ENCODE measurements at regions not wholly inside any gene's neighbourhood (a gene's known extent, or its start where the extent isn't known, plus 50 kb on each side); places are given as distances from the start of the nearest gene placed in this dataset.

DNA sequence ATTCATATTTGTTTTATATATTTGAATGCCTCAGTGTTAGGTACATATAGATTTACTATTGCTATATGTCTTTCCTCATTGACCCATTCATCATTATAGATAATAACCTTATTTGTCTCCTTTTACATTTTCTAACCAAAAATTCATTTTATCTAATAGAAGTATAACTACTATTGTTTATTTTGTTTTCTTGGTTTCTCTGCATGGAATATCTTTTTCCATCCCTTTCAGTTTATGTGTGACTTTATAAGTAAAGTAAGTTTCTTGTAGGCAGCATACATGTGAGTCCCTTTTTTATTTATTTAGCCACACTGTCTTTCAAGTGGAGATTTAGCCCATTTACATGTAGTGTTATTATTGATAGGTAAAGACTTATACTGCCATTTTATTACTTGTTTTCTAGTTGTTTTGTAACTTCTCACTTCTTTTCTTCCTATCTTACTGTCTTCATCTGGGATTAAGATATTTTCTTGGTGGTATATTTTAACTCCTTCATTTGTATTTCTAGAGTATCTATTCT is 572.0 kb upstream of the MAN1A1 start:
- no peak overlapping the region for H3K4me2 ChIP-seq (ENCODE audit: extremely low read depth, insufficient read depth, low read length)
- H4K20me1 ChIP-seq (ENCODE audit: control insufficient read depth, extremely low read depth, insufficient read depth, low read length) = no peaks in the 10 kb centered on the region
- H3K36me3 ChIP-seq (ENCODE audit: control insufficient read depth, insufficient read depth, low read length) = no peaks in the 10 kb centered on the region
- no peaks in the 10 kb centered on the region for H3K79me2 ChIP-seq (ENCODE audit: control insufficient read depth, insufficient read depth, low read length)
- no peak overlapping the region for H3K9ac ChIP-seq (ENCODE audit: insufficient read depth, low read length)
- H3K27ac ChIP-seq (ENCODE audit: insufficient read depth, low read length) = no peak overlapping the region
- no peaks in the 10 kb centered on the region for H3K4me1 ChIP-seq (ENCODE audit: control insufficient read depth, extremely low read depth, insufficient read depth, low read length)
- TF ChIP-seq, protein P1, sequence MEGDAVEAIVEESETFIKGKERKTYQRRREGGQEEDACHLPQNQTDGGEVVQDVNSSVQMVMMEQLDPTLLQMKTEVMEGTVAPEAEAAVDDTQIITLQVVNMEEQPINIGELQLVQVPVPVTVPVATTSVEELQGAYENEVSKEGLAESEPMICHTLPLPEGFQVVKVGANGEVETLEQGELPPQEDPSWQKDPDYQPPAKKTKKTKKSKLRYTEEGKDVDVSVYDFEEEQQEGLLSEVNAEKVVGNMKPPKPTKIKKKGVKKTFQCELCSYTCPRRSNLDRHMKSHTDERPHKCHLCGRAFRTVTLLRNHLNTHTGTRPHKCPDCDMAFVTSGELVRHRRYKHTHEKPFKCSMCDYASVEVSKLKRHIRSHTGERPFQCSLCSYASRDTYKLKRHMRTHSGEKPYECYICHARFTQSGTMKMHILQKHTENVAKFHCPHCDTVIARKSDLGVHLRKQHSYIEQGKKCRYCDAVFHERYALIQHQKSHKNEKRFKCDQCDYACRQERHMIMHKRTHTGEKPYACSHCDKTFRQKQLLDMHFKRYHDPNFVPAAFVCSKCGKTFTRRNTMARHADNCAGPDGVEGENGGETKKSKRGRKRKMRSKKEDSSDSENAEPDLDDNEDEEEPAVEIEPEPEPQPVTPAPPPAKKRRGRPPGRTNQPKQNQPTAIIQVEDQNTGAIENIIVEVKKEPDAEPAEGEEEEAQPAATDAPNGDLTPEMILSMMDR (conservative IDR thresholded peaks at IDR 0.05 in 1 of 2, IDR thresholded peaks at IDR 0.05 in 1 of 2; ENCODE audit: low read depth in 1 of 2, low read length in 2 of 2) = no peak
- TF ChIP-seq EZH2 (IDR thresholded peaks at IDR 0.05; ENCODE audit: low read length, missing control alignments) = no peak
- no peaks in the 10 kb centered on the region for H3K27me3 ChIP-seq (ENCODE audit: control insufficient read depth, insufficient read depth, low read length)
- no peaks in the 10 kb centered on the region for H3K9me3 ChIP-seq (ENCODE audit: control insufficient read depth, insufficient read depth, low read depth, low read length)
- DNase-seq (ENCODE audit: low read depth in 2 of 2) = no peak
- no peak overlapping the region for H3K4me3 ChIP-seq (replicated peaks in 1 of 4; ENCODE audit: control extremely low read depth in 1 of 4, insufficient read depth in 1 of 4, low read depth in 3 of 4, low read length in 4 of 4)
- no peak overlapping the region for H2AFZ ChIP-seq (ENCODE audit: low read length)

DNA sequence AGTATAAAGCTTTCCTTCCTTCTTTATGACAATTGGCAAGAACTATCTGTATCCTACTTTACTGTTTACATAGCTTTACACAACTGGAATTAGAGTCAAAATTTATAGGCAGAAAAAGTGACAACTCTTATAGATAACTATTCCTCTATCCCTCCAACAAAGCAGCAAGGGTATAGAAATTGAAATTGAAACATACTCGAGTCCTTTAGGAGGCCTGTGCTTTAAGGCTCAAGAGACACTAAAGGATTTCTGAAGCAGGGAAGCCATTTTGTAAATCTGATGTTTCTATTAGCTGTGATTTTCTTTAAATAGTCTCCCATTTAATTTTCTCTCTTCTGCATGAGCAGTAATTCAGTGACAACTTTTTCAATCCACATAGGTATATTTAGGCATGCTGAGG is 567.6 kb upstream of the MAN1A1 start:
- Histone ChIP-seq H3K27me3 (ENCODE audit: control insufficient read depth, insufficient read depth, low read length) (no peaks in the 10 kb centered on the region), H3K27ac (ENCODE audit: insufficient read depth, low read length) (no peak overlapping the region), H3K9me3 (ENCODE audit: control insufficient read depth, insufficient read depth, low read depth, low read length) (no peaks in the 10 kb centered on the region), H3K36me3 (ENCODE audit: control insufficient read depth, insufficient read depth, low read length) (no peaks in the 10 kb centered on the region), H4K20me1 (ENCODE audit: control insufficient read depth, extremely low read depth, insufficient read depth, low read length) (no peaks in the 10 kb centered on the region), H3K79me2 (ENCODE audit: control insufficient read depth, insufficient read depth, low read length) (no peaks in the 10 kb centered on the region), H2AFZ (ENCODE audit: low read length) (no peak overlapping the region), H3K9ac (ENCODE audit: insufficient read depth, low read length) (no peak overlapping the region), H3K4me3 (replicated peaks in 1 of 4; ENCODE audit: control extremely low read depth in 1 of 4, insufficient read depth in 1 of 4, low read depth in 3 of 4, low read length in 4 of 4) (no peak overlapping the region), H3K4me2 (ENCODE audit: extremely low read depth, insufficient read depth, low read length) (no peak overlapping the region), H3K4me1 (ENCODE audit: control insufficient read depth, extremely low read depth, insufficient read depth, low read length) (no peaks in the 10 kb centered on the region)
- TF ChIP-seq, protein P1 (conservative IDR thresholded peaks at IDR 0.05 in 1 of 2, IDR thresholded peaks at IDR 0.05 in 1 of 2; ENCODE audit: low read depth in 1 of 2, low read length in 2 of 2) = no peak
- no peak for TF ChIP-seq EZH2 (IDR thresholded peaks at IDR 0.05; ENCODE audit: low read length, missing control alignments)
- no peak for DNase-seq (ENCODE audit: low read depth in 2 of 2)

DNA sequence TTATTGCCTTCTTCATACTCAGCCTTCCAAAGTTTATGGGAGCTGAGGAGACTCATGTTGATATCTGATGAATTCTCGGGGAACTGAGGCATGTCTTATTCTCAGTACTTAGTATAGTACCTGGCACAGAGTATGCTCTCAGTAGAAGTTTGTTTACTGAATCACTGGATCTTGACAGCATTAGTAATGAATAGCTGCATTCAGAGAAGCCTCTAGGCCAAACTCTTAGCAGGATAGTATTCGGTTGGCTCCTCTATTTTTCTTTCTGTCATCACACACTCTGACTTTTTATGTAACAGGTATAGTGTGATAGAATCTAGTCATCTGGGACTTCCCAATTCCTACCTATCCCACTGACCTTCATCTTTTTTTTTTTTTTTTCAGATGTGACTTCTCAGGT is 566.4 kb upstream of the MAN1A1 start:
- Histone ChIP-seq H3K27me3 (ENCODE audit: control insufficient read depth, insufficient read depth, low read length) (no peaks in the 10 kb centered on the region), H3K9me3 (ENCODE audit: control insufficient read depth, insufficient read depth, low read depth, low read length) (no peaks in the 10 kb centered on the region), H3K27ac (ENCODE audit: insufficient read depth, low read length) (no peak overlapping the region), H4K20me1 (ENCODE audit: control insufficient read depth, extremely low read depth, insufficient read depth, low read length) (no peaks in the 10 kb centered on the region), H3K36me3 (ENCODE audit: control insufficient read depth, insufficient read depth, low read length) (no peaks in the 10 kb centered on the region), H3K4me1 (ENCODE audit: control insufficient read depth, extremely low read depth, insufficient read depth, low read length) (no peaks in the 10 kb centered on the region), H3K9ac (ENCODE audit: insufficient read depth, low read length) (no peak overlapping the region), H3K79me2 (ENCODE audit: control insufficient read depth, insufficient read depth, low read length) (no peaks in the 10 kb centered on the region), H3K4me3 (replicated peaks in 1 of 4; ENCODE audit: control extremely low read depth in 1 of 4, insufficient read depth in 1 of 4, low read depth in 3 of 4, low read length in 4 of 4) (no peak overlapping the region), H3K4me2 (ENCODE audit: extremely low read depth, insufficient read depth, low read length) (no peak overlapping the region), H2AFZ (ENCODE audit: low read length) (no peak overlapping the region)
- TF ChIP-seq EZH2 (IDR thresholded peaks at IDR 0.05; ENCODE audit: low read length, missing control alignments) = no peak
- TF ChIP-seq, protein P1 (conservative IDR thresholded peaks at IDR 0.05 in 1 of 2, IDR thresholded peaks at IDR 0.05 in 1 of 2; ENCODE audit: low read depth in 1 of 2, low read length in 2 of 2) = no peak
- no peak for DNase-seq (ENCODE audit: low read depth in 2 of 2)
